ENCODE measurements at regions not wholly inside any gene's neighbourhood (a gene's known extent, or its start where the extent isn't known, plus 50 kb on each side); places are given as distances from the start of the nearest gene placed in this dataset.
"Not testable (repeated sequence)": the region's sequence is repeated elsewhere in the genome, so short reads cannot be mapped to it uniquely, and the experiment has no call there.

DNA sequence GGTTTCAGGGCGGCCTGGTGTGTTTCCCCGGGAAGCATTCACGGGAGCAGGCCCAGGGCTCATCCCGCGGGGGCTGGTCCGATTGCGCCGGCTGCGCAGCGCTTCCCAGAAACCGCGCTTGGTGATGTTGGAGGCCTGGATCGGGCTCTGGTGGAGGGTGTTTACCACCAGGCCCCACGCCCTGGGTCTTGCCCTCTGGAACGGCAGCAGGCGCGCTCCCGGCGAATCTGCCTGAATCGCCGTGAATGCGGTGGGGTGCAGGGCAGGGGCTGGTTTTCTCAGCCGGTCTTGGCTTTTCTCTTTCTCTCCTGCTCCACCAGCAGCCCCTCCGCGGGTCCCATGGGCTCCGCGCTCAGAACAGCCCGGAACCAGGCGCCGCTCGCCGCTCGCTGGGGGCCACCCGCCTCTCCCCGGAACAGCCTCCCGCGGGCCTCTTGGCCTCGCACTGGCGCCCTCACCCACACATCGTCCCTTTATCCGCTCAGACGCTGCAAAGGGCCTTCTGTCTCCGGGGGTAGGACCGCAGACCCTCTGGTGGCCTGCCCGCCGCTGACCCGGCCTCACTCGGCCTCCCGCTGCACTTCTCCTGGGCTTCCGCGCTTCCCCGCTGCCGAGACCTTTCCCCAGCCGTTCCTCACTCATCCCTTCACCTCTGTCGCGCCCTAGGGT lies 69.4 kb upstream of the GJB6 start:
- no peak for DNase-seq
- no peak overlapping the region for H3K4me3 Mint-ChIP-seq
- H3K36me3 Mint-ChIP-seq = no peaks in the 10 kb centered on the region
- no peak overlapping the region for H3K27ac Mint-ChIP-seq
- peaks cover 14 to 16% (median 14%) of the 10 kb centered on the region in 3 donors for H3K27me3 Mint-ChIP-seq (ENCODE audit: low read depth in 3 of 3)
- peaks cover 0 to 2% (median under 1%) of the 10 kb centered on the region in 6 donors for H3K9me3 Mint-ChIP-seq
- H3K4me1 Mint-ChIP-seq = no peaks in the 10 kb centered on the region

DNA sequence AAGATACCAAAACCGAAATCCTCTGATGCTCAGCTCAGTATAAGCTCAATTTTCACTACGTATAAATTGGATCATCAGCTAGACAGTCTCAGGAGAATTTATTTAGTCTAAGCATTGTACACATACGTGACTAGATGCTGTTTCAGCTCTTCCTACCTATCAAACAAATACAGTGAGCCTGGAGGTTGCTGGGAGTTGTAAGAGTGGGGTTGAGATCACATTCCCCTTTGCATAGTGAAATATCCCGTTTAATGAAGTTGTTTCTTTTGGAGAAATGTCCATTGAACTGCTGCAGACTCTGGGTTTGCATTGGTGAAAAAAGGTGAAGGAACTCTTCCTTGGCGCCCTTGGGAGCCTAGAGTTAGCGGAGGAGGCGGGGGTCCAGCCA lies 68.9 kb upstream of the GJB6 start:
- DNase-seq = no peak
- peaks cover 0 to 2% (median 0%) of the 10 kb centered on the region in 6 donors for H3K9me3 Mint-ChIP-seq
- peaks cover 14 to 16% (median 14%) of the 10 kb centered on the region in 3 donors for H3K27me3 Mint-ChIP-seq (ENCODE audit: low read depth in 3 of 3)
- H3K36me3 Mint-ChIP-seq = no peaks in the 10 kb centered on the region
- H3K4me3 Mint-ChIP-seq = no peak overlapping the region
- no peaks in the 10 kb centered on the region for H3K4me1 Mint-ChIP-seq
- H3K27ac Mint-ChIP-seq = no peak overlapping the region

DNA sequence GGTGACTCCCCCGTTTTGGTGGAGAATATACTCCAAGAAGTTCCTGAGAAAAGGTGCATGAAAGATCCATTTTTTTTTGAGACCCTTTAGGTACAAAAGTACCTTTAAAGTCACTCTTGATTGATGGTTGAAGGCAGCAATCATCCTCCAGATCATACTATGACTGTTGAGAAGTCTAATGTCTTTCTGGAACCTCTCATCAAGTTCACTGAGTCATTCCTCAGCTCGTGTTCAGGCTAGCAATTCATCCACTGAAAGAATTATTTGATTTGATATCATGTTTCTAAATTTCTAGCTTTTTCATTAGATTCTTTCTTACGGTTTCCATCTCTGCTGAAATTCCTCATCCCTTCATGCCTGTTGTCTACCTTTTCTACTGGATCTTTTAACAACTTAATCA lies 65.1 kb upstream of the GJB6 start:
- Mint-ChIP-seq H3K4me3 (no peak overlapping the region), H3K36me3 (peaks cover 0 to 4% (median 0%) of the 10 kb centered on the region in 3 donors), H3K27ac (no peak overlapping the region), H3K9me3 (peaks cover 0 to 3% (median 0%) of the 10 kb centered on the region in 6 donors), H3K27me3 (ENCODE audit: low read depth in 3 of 3) (peaks cover 13 to 16% (median 15%) of the 10 kb centered on the region in 3 donors), H3K4me1 (no peaks in the 10 kb centered on the region)
- DNase-seq = no peak

DNA sequence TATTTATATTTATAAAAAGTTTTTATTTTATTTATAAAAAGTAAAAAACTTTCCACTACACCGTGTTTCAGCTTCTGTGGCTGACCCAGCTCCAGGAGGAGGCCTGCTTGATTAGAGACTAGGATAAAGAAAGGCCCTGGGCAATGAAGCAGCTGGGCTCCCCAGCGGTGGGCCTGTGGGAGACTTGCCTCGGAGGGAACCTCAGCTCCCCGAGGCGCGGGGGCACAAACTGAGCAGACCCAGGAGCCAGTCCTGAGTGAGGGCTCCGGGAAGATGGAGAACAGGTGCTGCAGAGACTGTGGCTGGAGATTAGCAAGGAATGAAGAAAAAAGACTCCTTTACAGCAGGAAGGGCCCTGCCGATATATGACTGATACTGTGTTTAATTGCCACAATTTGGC lies 63.8 kb upstream of the GJB6 start:
- Mint-ChIP-seq H3K36me3 (peaks cover 0 to 4% (median 0%) of the 10 kb centered on the region in 3 donors), H3K9me3 (peaks cover 0 to 3% (median 0%) of the 10 kb centered on the region in 6 donors), H3K4me1 (no peaks in the 10 kb centered on the region), H3K4me3 (no peak overlapping the region), H3K27me3 (ENCODE audit: low read depth in 3 of 3) (peaks cover 11 to 15% (median 13%) of the 10 kb centered on the region in 3 donors), H3K27ac (no peak overlapping the region)
- DNase-seq = no peak

DNA sequence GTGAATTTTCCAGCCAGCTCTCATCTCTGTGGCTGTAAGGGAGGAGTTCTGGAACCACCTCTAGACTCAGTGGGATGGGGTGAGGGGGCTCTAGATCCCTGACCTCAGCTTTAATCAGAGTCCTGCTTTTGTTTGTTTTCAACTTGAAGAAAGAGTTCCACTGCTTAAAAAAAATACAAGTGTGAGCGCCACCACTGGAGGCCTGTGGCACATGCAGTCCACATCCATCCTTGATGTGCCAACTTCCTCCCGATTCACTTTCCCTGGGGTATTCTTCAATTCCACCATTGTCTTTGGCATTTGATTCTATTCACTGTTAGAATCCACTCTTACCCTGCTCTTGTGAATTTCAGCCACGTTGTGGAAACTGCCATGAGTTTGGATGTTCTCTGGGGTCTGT lies 62.4 kb upstream of the GJB6 start:
- Mint-ChIP-seq H3K27me3 (ENCODE audit: low read depth in 3 of 3) (peaks cover 6 to 14% (median 6%) of the 10 kb centered on the region in 3 donors), H3K4me1 (no peaks in the 10 kb centered on the region), H3K9me3 (peaks cover 0 to 3% (median 0%) of the 10 kb centered on the region in 6 donors), H3K4me3 (no peak overlapping the region), H3K36me3 (peaks cover 0 to 4% (median 0%) of the 10 kb centered on the region in 3 donors), H3K27ac (no peak overlapping the region)
- no peak for DNase-seq

DNA sequence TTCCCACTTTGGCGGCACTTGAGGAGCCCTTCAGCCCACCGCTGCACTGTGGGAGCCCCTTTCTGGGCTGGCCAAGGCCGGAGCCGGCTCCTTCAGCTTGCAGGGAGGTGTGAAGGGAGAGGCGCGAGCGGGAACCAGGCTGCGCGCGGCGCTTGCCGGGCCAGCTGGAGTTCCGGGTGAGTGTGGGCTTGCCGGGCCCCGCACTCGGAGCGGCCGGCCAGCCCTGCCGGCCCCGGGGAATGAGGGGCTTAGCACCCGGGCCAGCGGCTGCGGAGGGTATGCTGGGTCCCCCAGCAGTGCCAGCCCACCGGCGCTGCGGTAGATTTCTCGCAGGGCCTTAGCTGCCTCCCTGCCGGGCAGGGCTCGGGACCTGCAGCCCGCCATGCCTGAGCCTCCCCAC lies 60.2 kb upstream of the GJB6 start:
- H3K9me3 Mint-ChIP-seq = not testable (repeated sequence)

DNA sequence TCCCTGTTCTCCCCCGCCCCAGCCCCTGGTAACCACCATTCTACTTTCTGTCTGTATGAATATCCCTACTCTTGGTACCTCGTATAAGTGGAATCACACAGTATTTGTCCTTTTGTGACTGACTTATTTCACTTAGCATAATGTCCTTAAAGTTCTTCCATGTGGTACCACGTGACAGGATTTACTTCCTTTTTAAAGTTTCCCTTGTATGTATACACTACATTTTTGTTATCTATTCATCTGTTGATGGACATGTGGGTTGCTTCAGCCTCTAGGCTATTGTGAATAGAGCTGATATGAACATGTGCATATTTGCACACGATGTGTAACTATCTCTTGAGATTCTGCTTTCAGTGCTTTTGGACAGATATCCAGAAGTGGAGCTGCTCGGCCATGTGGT lies 59.6 kb upstream of the GJB6 start:
- Mint-ChIP-seq H3K27ac (no peak overlapping the region), H3K4me3 (no peak overlapping the region), H3K4me1 (no peaks in the 10 kb centered on the region)

More for the DNA sequence above, 60.2 kb upstream of the GJB6 start:
- H3K27ac Mint-ChIP-seq; H3K4me1 Mint-ChIP-seq; DNase-seq; H3K4me3 Mint-ChIP-seq; H3K36me3 Mint-ChIP-seq; H3K27me3 Mint-ChIP-seq (ENCODE audit: low read depth in 3 of 3): not testable (repeated sequence)

DNA sequence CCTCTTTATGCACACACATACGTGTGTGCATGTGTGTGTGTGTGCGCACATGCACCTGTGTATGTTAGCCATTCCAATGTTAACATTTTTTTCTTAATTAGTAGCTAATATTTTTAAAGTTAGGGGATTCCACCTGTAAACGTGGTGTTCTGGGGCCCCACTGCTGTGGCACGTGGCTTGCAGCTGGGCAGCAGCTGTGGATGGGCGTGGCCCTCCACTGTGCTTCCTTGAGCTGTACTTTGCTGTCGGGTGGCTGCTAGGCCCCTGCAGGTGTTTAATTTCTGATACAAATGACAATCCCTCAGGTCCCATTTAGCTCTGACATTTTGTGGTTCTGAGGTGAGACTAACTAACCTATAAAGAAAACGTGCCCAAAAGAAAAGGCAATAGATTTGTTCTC lies 58.9 kb upstream of the GJB6 start:
- no peak for DNase-seq
- Mint-ChIP-seq H3K4me1 (no peaks in the 10 kb centered on the region), H3K36me3 (peaks cover 0 to 9% (median 4%) of the 10 kb centered on the region in 3 donors), H3K9me3 (peaks cover 5 to 17% (median 7%) of the 10 kb centered on the region in 6 donors), H3K4me3 (no peak overlapping the region), H3K27ac (no peak overlapping the region), H3K27me3 (ENCODE audit: low read depth in 3 of 3) (peaks cover 4 to 5% (median 5%) of the 10 kb centered on the region in 3 donors)

More for the DNA sequence above, 59.6 kb upstream of the GJB6 start:
- Mint-ChIP-seq H3K27me3 (ENCODE audit: low read depth in 3 of 3) (peaks cover 4 to 5% (median 5%) of the 10 kb centered on the region in 3 donors), H3K9me3 (peaks cover 0 to 10% (median 1%) of the 10 kb centered on the region in 6 donors), H3K36me3 (peaks cover 0 to 4% (median 0%) of the 10 kb centered on the region in 3 donors)
- no peak for DNase-seq

DNA sequence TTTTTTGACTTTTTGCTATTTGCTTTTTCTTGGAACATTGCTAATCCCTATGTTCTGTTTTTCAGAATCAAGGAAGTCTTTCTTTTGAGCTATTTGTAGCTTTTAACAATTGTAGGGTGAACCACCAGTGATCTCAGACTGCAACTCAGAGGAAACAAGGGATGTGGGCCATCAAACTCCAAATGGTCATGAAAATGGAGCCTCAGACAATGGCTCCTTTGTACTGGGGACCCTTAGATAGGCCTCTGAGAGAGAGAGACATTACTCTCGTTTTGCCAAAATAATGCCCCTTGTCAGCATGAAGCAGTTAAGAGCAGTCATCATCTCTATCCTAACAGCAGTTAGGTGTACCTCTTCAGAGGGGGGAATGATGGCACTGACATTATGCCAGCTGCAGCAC lies 56.4 kb upstream of the GJB6 start:
- Mint-ChIP-seq H3K27me3 (ENCODE audit: low read depth in 3 of 3) (peaks cover 1 to 3% (median 2%) of the 10 kb centered on the region in 3 donors), H3K27ac (no peak overlapping the region), H3K4me3 (no peak overlapping the region), H3K36me3 (peaks cover 3 to 9% (median 9%) of the 10 kb centered on the region in 3 donors), H3K4me1 (no peaks in the 10 kb centered on the region), H3K9me3 (peaks cover 8 to 32% (median 21%) of the 10 kb centered on the region in 6 donors)
- no peak for DNase-seq

DNA sequence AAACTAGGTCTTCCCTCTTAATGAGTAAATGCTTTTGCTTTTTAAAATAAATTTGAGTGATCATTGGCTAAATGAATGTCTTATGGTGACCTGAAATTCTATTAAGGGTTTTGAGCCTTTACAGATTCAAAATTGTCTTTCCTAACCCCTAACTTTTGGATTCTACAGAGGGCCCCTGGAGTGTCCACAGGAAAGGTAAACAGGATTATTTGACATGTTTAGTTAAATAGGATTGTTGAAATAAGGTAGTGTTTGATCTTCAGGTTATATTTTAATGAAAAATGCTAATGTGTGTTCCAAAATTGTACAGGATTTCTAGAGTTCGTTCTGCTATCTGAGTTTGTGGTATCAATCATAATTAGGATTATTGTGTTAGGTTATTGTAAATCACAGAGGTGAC lies 55.9 kb upstream of the GJB6 start:
- no peak for DNase-seq
- Mint-ChIP-seq H3K9me3 (peaks cover 10 to 36% (median 24%) of the 10 kb centered on the region in 6 donors), H3K4me1 (no peaks in the 10 kb centered on the region), H3K36me3 (peaks cover 3 to 9% (median 9%) of the 10 kb centered on the region in 3 donors), H3K27me3 (ENCODE audit: low read depth in 3 of 3) (peaks cover 0 to 3% (median 2%) of the 10 kb centered on the region in 3 donors), H3K27ac (no peak overlapping the region), H3K4me3 (no peak overlapping the region)

DNA sequence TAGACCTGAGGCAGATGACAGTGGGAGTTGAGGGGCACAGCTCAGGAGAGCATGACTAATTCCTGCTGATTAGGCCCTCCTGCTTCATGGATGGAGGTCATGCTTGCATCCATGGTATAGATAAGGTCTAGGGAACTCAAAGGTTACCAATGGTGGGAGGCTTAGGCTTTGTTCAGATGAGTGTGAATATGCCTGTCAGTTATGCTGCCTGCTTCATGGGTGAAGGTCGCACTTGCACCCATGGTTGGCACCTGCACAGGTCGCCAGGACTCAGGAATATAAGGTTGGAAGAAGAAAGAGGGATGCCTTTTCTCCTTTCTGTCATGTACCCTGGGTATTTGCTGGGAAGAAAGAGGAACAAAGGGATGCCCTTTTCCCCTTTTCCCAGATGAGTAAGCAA lies 53.4 kb upstream of the GJB6 start:
- H3K9me3 Mint-ChIP-seq = peaks cover 15 to 42% (median 27%) of the 10 kb centered on the region in 6 donors
- DNase-seq = no peak

More for the DNA sequence above, 53.4 kb upstream of the GJB6 start:
- Mint-ChIP-seq H3K4me3 (no peak overlapping the region), H3K4me1 (no peaks in the 10 kb centered on the region), H3K36me3 (peaks cover 3 to 9% (median 9%) of the 10 kb centered on the region in 3 donors), H3K27me3 (ENCODE audit: low read depth in 3 of 3) (peaks cover 0 to 3% (median 2%) of the 10 kb centered on the region in 3 donors), H3K27ac (no peak overlapping the region)

All from immature natural killer cell (primary cell).